ENCODE measurements at regions not wholly inside any gene's neighbourhood (a gene's known extent, or its start where the extent isn't known, plus 50 kb on each side); places are given as distances from the start of the nearest gene placed in this dataset.

- Mint-ChIP-seq H3K4me3 (peak overlapping the region; percentile 30), H3K9me3 (no peaks in the 10 kb centered on the region)
Observed at GRCh38 chr6:159104163-159104925, 59.6 kb upstream of the TAGAP start.

GRCh38 chr6:159103396-159104162 lies 58.8 kb upstream of the TAGAP start:
- peaks cover 94% of the 10 kb centered on the region for H3K4me1 Mint-ChIP-seq (ENCODE audit: low read depth)
- no peaks in the 10 kb centered on the region for H3K36me3 Mint-ChIP-seq (ENCODE audit: low read depth)
- no peaks in the 10 kb centered on the region for H3K27me3 Mint-ChIP-seq

More at GRCh38 chr6:159104163-159104925, 59.6 kb upstream of the TAGAP start:
- H3K36me3 Mint-ChIP-seq (ENCODE audit: low read depth): no peaks in the 10 kb centered on the region
- peaks cover 92% of the 10 kb centered on the region for H3K4me1 Mint-ChIP-seq (ENCODE audit: low read depth)
- no peaks in the 10 kb centered on the region for H3K27me3 Mint-ChIP-seq
- H3K27ac Mint-ChIP-seq: peak overlapping the region; percentile 85
- peak; percentile 87 for DNase-seq

DNA sequence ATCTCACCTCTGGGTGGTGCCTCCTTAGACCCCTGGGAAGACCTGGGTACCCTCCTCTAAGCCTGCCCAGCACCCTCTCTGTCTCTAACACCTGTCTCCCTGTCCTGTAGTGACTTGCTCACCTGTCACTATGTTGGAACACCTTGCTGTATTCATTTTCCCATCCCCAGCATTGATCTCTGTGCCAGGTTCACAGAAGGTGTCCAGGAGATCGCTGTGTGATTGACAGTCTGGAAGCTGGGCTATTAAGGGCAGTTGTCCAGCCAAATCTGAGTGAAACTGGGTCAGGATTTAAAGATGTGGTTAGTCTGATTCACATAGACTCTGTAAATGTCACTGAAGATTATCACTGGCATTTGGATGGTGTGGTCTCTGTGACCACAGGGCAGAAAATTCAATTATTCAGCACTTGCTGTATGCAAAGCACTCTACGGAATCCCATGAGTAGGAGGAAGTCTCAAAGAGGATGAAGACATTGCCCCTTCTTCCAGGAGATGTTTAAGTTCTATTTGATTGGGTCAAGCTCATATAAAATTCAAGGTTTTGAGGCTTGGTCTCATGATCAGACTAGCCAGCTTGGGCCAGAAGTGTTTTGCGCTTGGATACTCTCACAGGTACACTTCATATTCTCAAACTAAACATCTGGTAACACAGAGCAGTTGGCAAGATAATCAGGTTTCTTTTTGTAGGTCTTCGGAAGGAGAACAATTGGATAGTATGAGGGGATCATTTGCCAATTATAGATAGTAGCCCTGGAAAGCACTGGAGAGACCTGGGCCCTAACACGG lies 57.8 kb upstream of the TAGAP start:
- DNase-seq: no peak
- H3K9me3 Mint-ChIP-seq: no peaks in the 10 kb centered on the region
- peaks cover 93% of the 10 kb centered on the region for H3K4me1 Mint-ChIP-seq (ENCODE audit: low read depth)
- no peaks in the 10 kb centered on the region for H3K27me3 Mint-ChIP-seq
- H3K27ac Mint-ChIP-seq: peak overlapping the region; percentile 5
- H3K36me3 Mint-ChIP-seq (ENCODE audit: low read depth): no peaks in the 10 kb centered on the region
- H3K4me3 Mint-ChIP-seq: no peak overlapping the region

More at GRCh38 chr6:159103396-159104162, 58.8 kb upstream of the TAGAP start:
- Mint-ChIP-seq H3K27ac (peak overlapping the region; percentile 85), H3K9me3 (no peaks in the 10 kb centered on the region), H3K4me3 (peak overlapping the region; percentile 30)
- DNase-seq: no peak

DNA sequence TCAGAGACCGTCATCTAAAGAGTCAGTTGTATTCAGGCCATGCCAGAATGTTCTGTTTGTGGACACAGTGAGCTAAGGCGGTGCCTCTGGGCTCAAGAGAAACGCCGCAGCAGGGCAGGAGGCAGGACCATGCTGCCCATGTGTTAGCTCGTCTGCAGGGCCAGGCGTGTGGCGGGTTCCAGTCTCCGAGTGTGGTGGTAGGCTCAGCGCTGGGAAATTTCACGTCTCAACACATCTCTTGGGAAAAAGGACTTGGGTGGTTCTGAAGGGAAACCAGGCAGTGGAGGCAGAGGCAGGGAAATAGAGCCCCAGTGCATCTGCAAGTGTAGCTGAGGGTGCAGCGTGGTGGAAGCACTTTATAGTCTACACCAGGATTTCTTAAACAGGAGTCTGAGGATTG lies 56.9 kb upstream of the TAGAP start:
- H3K27ac Mint-ChIP-seq: no peak overlapping the region
- no peaks in the 10 kb centered on the region for H3K36me3 Mint-ChIP-seq (ENCODE audit: low read depth)
- no peaks in the 10 kb centered on the region for H3K9me3 Mint-ChIP-seq
- peaks cover 93% of the 10 kb centered on the region for H3K4me1 Mint-ChIP-seq (ENCODE audit: low read depth)
- H3K27me3 Mint-ChIP-seq: no peaks in the 10 kb centered on the region
- DNase-seq: no peak
- no peak overlapping the region for H3K4me3 Mint-ChIP-seq

GRCh38 chr6:159100395-159101182 lies 55.8 kb upstream of the TAGAP start:
- no peaks in the 10 kb centered on the region for H3K36me3 Mint-ChIP-seq (ENCODE audit: low read depth)
- DNase-seq: peak; percentile 51
- peak overlapping the region; percentile 95 for H3K27ac Mint-ChIP-seq
- H3K27me3 Mint-ChIP-seq: no peaks in the 10 kb centered on the region
- no peaks in the 10 kb centered on the region for H3K9me3 Mint-ChIP-seq
- H3K4me1 Mint-ChIP-seq (ENCODE audit: low read depth): peaks cover 93% of the 10 kb centered on the region
- peak overlapping the region; percentile 7 for H3K4me3 Mint-ChIP-seq

- Mint-ChIP-seq H3K36me3 (ENCODE audit: low read depth) (no peaks in the 10 kb centered on the region), H3K4me3 (peak overlapping the region; percentile 7), H3K4me1 (ENCODE audit: low read depth) (peaks cover 93% of the 10 kb centered on the region), H3K9me3 (no peaks in the 10 kb centered on the region), H3K27me3 (no peaks in the 10 kb centered on the region), H3K27ac (peak overlapping the region; percentile 95)
- DNase-seq: no peak
Observed at GRCh38 chr6:159099961-159100360, 55.2 kb upstream of the TAGAP start.

GRCh38 chr6:159099276-159099675 lies 54.5 kb upstream of the TAGAP start:
- H3K4me1 Mint-ChIP-seq (ENCODE audit: low read depth): peaks cover 93% of the 10 kb centered on the region
- no peaks in the 10 kb centered on the region for H3K36me3 Mint-ChIP-seq (ENCODE audit: low read depth)
- peak overlapping the region; percentile 95 for H3K27ac Mint-ChIP-seq
- no peaks in the 10 kb centered on the region for H3K27me3 Mint-ChIP-seq
- H3K4me3 Mint-ChIP-seq: peak overlapping the region; percentile 66
- no peaks in the 10 kb centered on the region for H3K9me3 Mint-ChIP-seq
- peak; percentile 40 for DNase-seq

- H3K4me3 Mint-ChIP-seq: peak overlapping the region; percentile 66
- H3K9me3 Mint-ChIP-seq: no peaks in the 10 kb centered on the region
- no peaks in the 10 kb centered on the region for H3K27me3 Mint-ChIP-seq
- H3K27ac Mint-ChIP-seq: peak overlapping the region; percentile 95
- no peaks in the 10 kb centered on the region for H3K36me3 Mint-ChIP-seq (ENCODE audit: low read depth)
- H3K4me1 Mint-ChIP-seq (ENCODE audit: low read depth): peaks cover 93% of the 10 kb centered on the region
- peak; percentile 75 for DNase-seq
Observed at GRCh38 chr6:159098636-159099106, 53.9 kb upstream of the TAGAP start.

GRCh38 chr6:159097256-159097655 lies 52.5 kb upstream of the TAGAP start:
- H3K4me1 Mint-ChIP-seq (ENCODE audit: low read depth): peaks cover 89% of the 10 kb centered on the region
- peak; percentile 75 for DNase-seq

DNA sequence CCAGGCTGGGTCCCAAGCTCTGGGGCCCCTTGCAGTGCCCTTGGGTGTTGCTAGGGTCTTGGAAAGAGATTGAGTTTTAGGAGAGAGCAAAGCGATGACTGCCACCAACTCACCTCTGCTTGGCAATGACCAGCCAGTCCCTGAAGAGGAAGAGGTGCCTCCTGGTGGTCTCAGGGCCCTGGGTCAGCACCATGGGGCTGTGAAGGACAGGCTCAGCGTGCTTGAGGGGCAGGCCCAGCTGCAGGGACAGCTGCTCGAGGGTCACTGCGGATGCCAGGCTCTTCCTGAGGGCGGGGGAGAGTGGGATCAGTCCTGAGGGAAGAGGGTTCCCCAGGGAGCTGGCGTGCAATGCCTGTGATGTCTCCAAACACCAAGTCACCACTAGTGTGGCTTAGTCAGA lies 50.8 kb upstream of the TAGAP start:
- Mint-ChIP-seq H3K36me3 (ENCODE audit: low read depth) (no peaks in the 10 kb centered on the region), H3K27ac (peak overlapping the region; percentile 94), H3K4me3 (no peak overlapping the region), H3K9me3 (no peaks in the 10 kb centered on the region), H3K27me3 (no peaks in the 10 kb centered on the region), H3K4me1 (ENCODE audit: low read depth) (peaks cover 90% of the 10 kb centered on the region)
- DNase-seq: no peak

More at GRCh38 chr6:159097256-159097655, 52.5 kb upstream of the TAGAP start:
- H3K9me3 Mint-ChIP-seq: no peaks in the 10 kb centered on the region
- no peaks in the 10 kb centered on the region for H3K36me3 Mint-ChIP-seq (ENCODE audit: low read depth)
- H3K27me3 Mint-ChIP-seq: no peaks in the 10 kb centered on the region
- H3K4me3 Mint-ChIP-seq: peak overlapping the region; percentile 27
- H3K27ac Mint-ChIP-seq: peak overlapping the region; percentile 95

- Mint-ChIP-seq H3K4me3 (peak overlapping the region; percentile 56), H3K9me3 (no peaks in the 10 kb centered on the region), H3K27me3 (no peaks in the 10 kb centered on the region), H3K27ac (peak overlapping the region; percentile 94), H3K4me1 (ENCODE audit: low read depth) (peaks cover 89% of the 10 kb centered on the region), H3K36me3 (ENCODE audit: low read depth) (no peaks in the 10 kb centered on the region)
- DNase-seq: peak; percentile 72
Observed at GRCh38 chr6:159094444-159095252, 49.9 kb upstream of the TAGAP start.

Measured in activated T-cell treated with anti-CD3 and anti-CD28 coated beads, Interleukin-2, amount 50 U/mL, for 24 hours (primary cell).